ENCODE measurements at regions not wholly inside any gene's neighbourhood (a gene's known extent, or its start where the extent isn't known, plus 50 kb on each side); places are given as distances from the start of the nearest gene placed in this dataset.
"Not testable (repeated sequence)": the region's sequence is repeated elsewhere in the genome, so short reads cannot be mapped to it uniquely, and the experiment has no call there.

GRCh38 chr1:118290571-118290970, 105.5 kb upstream of the SPAG17 start:
- no peak for DNase-seq

GRCh38 chr1:118290046-118290445, 105.0 kb upstream of the SPAG17 start:
- DNase-seq, result no peak

GRCh38 chr1:118280656-118281055, 95.6 kb upstream of the SPAG17 start:
- not testable (repeated sequence) for DNase-seq

- no peak for DNase-seq
These were observed 90.6 kb upstream of the SPAG17 start for GRCh38 chr1:118275472-118276115.

- no peak for DNase-seq
These were observed 87.9 kb upstream of the SPAG17 start for GRCh38 chr1:118272884-118273283.

- no peak for DNase-seq
These were observed 86.9 kb upstream of the SPAG17 start for GRCh38 chr1:118271883-118272282.

GRCh38 chr1:118269598-118269997, 84.6 kb upstream of the SPAG17 start:
- no peak for DNase-seq

GRCh38 chr1:118266436-118266835, 81.4 kb upstream of the SPAG17 start:
- DNase-seq, result no peak

- DNase-seq, result no peak
These were observed 79.3 kb upstream of the SPAG17 start for GRCh38 chr1:118264343-118264742.

- no peak for DNase-seq
These were observed 77.8 kb upstream of the SPAG17 start for GRCh38 chr1:118262865-118263264.

GRCh38 chr1:118258975-118259374, 73.9 kb upstream of the SPAG17 start:
- no peak for DNase-seq

GRCh38 chr1:118257946-118258345, 72.9 kb upstream of the SPAG17 start:
- no peak for DNase-seq

- no peak for DNase-seq
These were observed 69.7 kb upstream of the SPAG17 start for GRCh38 chr1:118254491-118255425.

- no peak for DNase-seq
These were observed 69.0 kb upstream of the SPAG17 start for GRCh38 chr1:118254001-118254400.

GRCh38 chr1:118253053-118253915, 68.3 kb upstream of the SPAG17 start:
- DNase-seq, result peak; percentile 52

- no peak for DNase-seq
These were observed 67.6 kb upstream of the SPAG17 start for GRCh38 chr1:118252624-118253023.

- no peak for DNase-seq
These were observed 65.2 kb upstream of the SPAG17 start for GRCh38 chr1:118250232-118250631.

GRCh38 chr1:118249641-118250040, 64.6 kb upstream of the SPAG17 start:
- no peak for DNase-seq

- DNase-seq, result no peak
These were observed 62.6 kb upstream of the SPAG17 start for GRCh38 chr1:118247593-118247992.

GRCh38 chr1:118246646-118247045, 61.6 kb upstream of the SPAG17 start:
- DNase-seq, result no peak

GRCh38 chr1:118244194-118244593, 59.2 kb upstream of the SPAG17 start:
- DNase-seq, result no peak

- no peak for DNase-seq
These were observed 58.2 kb upstream of the SPAG17 start for GRCh38 chr1:118243269-118243668.
